B cell (primary cell): ENCODE measurements at regions not wholly inside any gene's neighbourhood (a gene's known extent, or its start where the extent isn't known, plus 50 kb on each side); places are given as distances from the start of the nearest gene placed in this dataset.

Experiments used
- CTCF ChIP-seq: fragments of 200-600 bp; IDR thresholded peaks from one replicate; pipeline ENCODE4 v1.8.0; 2022; ENCODE audit warnings: antibody characterized with exemption, mild to moderate bottlenecking
- EZH2 ChIP-seq: IDR thresholded peaks from 2 replicates; pipeline ENCODE4 v1.6.1; 2012; ENCODE audit warnings: borderline replicate concordance, low read depth, mild to moderate bottlenecking, moderate library complexity, low read length; ENCODE audit not compliant: insufficient read depth, poor library complexity, severe bottlenecking

GRCh38 chr9:115522912-115523311 is 405.0 kb upstream of the TNC start:
- TF ChIP-seq EZH2 (no peak), CTCF (no peak)
